GM18526 (cell line): ENCODE measurements at regions not wholly inside any gene's neighbourhood (a gene's known extent, or its start where the extent isn't known, plus 50 kb on each side); places are given as distances from the start of the nearest gene placed in this dataset.

Source experiments
- POLR2A ChIP-seq: IDR thresholded peaks from 3 replicates; pipeline ENCODE4 v1.6.1; 2011; ENCODE audit not compliant: insufficient read length; ENCODE audit errors: extremely low read depth

DNA sequence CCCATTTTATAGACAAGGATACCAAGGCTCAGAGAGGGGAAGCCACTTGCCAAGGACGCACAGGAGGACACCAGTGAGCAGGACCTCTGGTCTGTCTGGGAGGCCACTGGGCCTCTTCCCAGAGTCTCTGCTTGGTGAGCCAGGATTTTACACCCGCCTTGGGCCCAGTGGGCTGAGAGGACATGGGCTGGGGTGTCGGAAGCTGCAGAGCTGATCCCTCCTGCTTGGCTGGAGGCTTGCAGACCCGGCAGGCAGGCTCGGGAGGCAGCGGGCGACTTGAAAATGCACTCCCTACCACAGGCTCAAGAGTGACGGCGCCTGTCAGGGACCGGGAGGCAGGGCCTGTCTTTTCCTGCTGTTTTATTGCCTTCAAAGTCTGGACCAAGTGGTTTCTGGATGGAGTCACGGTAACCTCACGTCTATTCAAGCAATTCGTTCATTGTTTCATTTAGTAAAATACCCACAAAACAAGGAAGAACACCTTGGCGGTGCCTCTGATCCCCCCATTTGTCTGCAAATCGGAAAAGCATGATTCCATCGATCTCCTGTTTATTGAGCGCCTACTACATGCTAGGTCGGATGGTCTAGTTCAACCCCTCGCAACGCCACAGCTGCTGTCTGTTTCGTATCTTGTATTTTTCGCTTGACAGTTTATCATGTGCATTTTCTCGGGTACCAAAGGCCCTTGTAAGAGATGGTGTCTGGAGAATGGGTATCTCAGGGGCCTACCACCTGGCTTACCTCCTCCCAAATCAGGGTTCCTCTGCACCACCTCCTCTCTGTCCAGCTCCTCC lies 108.1 kb upstream of the IER5L start:
- TF ChIP-seq POLR2A: no peak

- no peak for TF ChIP-seq POLR2A
These were observed 107.3 kb upstream of the IER5L start for GRCh38 chr9:129285382-129285781.

GRCh38 chr9:129284607-129285291 lies 106.7 kb upstream of the IER5L start:
- TF ChIP-seq POLR2A: no peak

DNA sequence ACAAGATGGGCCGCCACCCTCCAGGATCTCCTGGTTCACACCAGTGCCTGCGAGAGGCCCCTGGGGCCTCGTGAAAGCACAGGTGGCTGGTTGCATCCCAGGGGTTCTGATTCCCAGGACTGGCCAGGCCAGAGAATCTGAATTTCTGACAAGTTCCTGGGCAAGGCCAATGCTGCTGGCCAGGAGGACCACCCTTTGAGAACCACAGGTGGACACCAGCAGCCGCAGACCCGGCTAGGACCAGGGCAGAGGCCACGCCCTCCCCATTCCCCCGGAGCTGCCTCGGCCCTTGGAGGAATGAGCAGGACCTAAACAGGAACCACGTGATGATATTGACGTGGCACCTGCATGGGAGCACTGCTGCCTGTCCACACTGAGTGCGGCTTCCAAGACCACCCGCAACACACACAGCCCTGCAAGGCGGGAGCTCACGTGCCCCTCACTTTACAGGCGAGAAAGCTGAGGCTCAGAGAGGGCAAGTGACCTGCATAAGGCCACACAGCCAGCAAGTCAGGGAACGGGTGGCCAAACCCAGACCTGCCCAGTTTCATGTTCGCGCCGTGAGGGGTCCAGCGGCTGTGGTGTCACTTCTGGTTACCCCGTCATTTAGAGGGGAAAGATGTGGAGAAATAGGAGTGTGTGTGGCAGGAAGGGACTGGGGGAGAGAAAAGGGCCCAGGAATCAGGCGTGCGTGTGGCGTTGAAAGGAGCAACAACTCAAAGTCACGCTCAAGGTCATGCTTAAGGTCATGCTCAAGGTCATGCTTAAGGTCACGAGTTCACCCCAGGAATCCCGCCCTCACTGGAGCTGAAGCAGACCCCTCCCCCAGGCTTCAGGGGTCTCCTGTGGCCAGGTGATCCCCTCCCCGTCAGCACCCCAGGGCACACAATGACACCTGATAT lies 105.9 kb upstream of the IER5L start:
- no peak for TF ChIP-seq POLR2A

DNA sequence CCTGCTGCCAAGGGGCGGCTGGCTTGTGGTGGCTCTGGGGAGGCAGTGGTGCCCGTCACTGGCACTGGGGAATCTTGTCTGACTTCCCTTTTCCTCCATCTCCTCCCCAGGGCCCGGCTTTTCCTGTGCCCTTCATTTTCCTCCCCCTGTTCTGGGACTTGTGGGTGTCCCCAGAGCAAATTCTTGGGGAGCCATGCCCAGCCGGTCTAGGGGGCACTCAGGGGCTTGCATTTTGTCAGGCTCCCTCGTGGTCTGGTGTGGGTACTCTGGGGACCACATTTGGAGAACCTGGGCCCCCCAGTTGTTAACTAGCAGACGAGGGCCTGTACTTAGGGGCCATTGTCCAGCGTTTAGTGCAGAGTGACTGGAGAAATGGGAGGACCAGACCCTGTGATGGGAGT lies 105.2 kb upstream of the IER5L start:
- no peak for TF ChIP-seq POLR2A

- no peak for TF ChIP-seq POLR2A
These were observed 104.7 kb upstream of the IER5L start for GRCh38 chr9:129282731-129283211.

DNA sequence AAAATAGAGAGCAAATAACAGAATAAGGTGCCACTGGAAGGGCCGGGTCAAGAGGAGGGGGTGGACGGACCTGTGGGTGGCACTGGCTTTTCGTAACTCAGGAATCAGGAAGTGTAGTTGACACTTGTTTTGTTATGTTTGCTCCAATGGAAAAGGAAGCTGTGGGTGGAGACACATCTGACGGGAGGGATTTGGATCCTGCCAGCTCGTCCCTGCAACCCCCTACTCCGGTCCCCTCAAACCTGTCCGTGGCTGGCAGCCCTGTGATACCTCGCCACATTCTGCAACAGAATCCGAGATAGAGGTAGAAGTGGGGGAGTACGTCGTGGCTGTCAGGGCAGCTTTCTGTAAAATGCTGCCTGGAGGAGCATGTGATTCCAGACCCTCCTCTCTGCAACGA lies 104.2 kb upstream of the IER5L start:
- no peak for TF ChIP-seq POLR2A

DNA sequence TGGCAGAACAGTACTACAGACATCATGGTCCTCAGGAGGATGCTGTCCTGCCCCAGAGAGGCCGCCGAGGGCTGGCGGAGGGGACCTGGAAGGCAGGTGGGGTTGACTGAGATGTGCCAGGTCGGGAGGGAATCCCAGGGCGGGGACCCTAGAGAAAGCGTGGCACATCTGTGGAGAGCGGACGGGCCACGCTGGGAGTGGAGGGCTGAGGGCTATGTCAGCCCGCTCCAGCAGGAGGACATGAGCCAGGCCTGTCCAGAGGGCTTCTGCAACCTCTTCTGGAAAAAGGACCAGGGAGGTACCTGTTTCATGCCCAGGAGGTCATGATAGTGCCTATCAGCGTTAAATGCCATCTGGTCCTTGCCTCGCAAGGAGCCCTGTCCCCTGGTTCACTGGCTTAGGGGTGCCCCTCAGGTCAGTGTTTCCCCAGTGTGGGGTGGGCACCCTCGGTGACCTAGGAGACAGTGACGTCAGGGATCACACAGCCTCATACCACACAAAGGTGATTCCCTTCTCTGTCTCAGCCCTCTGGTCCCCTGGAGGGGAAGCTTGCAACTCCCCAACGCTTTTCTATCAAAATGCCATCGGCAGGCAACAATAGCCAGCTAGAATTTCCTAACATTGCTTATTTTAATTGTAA lies 103.6 kb upstream of the IER5L start:
- no peak for TF ChIP-seq POLR2A

DNA sequence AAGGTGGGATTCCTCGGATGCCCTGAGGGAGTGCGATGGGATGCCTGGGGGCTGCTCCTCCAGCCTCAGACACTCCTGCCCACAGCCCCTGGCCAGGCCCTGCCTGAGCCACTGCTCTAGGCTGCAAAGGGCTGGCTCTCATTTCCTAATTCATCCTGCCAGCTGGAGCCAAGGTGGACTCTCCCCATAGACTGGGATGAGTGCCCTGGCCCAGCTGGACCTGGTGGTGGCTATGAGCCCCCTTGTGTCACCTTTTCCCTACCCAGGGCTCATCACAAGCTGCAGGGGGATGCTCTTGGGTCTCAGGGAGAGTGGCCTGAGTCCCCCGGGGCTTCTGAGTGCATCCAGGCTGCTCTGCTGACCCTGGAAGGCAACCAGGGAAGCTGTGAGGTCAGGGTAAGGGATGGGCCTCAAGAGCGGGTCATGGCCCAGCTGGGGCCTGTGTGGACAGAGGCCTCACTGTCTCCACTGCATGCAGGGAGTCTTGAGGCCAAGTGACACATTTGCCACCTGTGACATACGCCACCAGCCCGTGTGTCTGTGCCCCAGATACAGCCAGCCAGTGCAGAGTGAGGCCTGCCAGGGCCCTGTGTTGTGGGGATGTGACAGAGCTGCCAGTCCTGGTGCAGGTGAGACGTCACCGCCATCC lies 102.7 kb upstream of the IER5L start:
- TF ChIP-seq POLR2A: no peak

- TF ChIP-seq POLR2A: no peak
These were observed 102.2 kb upstream of the IER5L start for GRCh38 chr9:129280236-129280622.

DNA sequence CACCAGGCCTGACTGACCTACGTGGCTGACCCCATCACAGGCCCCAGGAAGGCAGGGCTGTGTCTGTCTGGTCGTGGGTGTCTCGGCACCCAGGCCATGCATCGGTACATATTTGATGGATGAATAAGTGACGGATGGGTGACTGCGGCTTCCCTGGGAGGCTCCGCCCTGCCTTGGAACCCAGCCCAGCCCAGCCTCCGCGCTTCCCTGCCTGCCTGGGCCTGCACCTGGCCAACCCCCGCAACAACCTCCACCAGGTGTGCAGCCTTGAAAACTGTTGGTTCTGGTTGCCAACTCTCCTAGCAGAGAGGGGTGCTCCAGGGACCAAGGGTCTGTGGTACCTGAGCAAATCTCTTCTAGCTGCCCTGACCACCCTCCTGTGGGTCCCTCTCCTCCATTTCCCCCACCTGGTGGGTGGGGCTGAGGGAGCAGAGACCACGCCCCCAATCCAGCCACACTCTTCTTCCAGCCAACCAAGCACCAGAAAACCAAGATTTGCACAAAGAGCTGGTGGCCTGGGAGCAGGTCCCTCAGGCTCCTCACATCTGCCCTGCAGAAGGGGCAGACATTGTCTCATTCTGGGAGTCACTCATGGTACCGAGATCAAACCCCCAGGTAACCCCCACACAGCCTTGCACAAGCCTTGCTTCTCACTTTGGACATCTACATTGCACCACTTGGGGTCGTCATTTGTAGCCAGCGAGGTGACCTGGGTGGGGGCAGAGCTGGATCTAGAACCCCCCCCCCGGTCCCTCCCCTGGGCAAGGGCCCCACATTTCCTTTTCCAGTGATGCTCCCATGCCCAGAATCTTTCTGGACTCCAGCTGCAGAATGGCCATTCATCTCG lies 100.6 kb upstream of the IER5L start:
- TF ChIP-seq POLR2A: no peak

DNA sequence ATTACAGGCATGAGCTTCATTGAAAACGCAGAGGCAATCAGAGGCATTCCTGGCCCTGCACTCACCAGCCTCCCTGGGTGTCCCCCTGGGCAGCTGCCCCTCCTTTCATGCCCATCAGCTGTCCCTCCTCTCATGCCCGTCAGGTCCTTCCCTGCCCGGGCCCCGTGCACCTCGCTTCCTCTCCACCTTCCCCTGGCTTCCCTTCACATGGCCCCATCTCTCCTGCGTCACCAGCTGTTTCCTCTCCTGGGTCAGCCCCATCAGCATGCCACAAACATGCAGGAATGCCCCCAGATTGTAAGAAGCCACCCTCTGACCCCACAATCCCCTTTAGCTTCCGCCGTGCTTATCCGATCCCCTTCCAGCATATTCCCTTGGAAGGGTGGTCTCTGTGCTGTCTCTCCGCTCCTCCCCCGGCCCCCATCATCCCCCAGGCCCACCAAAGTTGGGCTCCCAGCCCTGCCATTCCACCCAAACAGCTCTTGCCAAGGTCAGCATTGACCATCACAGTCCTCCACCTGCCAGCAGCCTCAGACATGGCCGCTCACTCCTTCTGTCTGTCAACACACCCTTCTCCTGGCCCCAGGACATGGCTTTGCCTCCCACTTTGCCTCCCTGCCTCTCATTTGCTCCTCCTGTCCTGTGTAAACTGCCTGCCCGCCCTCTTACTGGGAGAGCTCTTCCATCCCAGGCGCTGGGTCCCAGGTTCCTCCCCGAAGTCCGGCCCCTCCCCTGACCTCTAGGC lies 98.6 kb upstream of the IER5L start:
- no peak for TF ChIP-seq POLR2A

GRCh38 chr9:129275626-129276247 lies 97.7 kb upstream of the IER5L start:
- TF ChIP-seq POLR2A: no peak
